HPDE6-E6E7 (cell line): ENCODE measurements at regions not wholly inside any gene's neighbourhood (a gene's known extent, or its start where the extent isn't known, plus 50 kb on each side); places are given as distances from the start of the nearest gene placed in this dataset.
"Not testable (repeated sequence)": the region's sequence is repeated elsewhere in the genome, so short reads cannot be mapped to it uniquely, and the experiment has no call there.

Experiments
- DNase-seq: peaks from one replicate; pipeline ENCODE4 v3.0.0; 2011; ENCODE audit warnings: missing footprints; ENCODE audit errors: extremely low spot score

DNA sequence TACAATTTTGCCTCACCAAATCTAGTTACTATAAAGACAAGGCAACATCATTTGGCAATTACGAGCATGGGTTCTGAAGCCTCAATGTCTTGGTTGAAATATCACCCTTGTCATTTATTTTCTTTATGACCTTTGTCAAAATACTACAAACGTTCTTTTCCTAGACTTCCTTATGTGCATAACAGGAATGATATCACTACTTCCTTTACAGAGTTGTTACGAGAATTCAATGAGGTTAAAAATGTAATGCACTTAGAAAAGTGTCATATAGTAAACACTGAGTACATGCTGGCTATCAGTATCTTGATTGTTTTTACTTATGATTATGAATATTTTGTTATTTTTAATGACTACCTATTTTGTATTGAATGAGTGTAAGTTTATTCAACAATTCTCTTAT lies 640.9 kb upstream of the CCNG1 start:
- no peak for DNase-seq

DNA sequence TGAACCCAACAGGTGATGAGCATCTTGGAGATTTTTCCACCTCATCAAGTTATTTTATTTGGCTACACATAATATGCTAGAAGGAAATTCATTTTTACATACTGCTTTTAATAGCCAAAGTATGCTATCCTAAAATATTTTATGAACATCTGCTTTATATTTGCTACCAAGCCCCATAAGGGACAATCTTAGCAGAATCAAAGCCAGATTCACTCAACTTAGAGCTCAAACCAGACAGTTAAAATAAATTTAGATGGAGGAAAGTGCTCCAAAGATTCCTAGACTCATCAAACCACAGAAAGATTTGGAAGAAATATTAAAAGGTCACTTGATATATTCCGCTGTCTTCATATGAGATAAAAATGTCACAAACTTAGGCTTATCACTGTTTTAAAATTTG lies 637.1 kb upstream of the CCNG1 start:
- no peak for DNase-seq

DNA sequence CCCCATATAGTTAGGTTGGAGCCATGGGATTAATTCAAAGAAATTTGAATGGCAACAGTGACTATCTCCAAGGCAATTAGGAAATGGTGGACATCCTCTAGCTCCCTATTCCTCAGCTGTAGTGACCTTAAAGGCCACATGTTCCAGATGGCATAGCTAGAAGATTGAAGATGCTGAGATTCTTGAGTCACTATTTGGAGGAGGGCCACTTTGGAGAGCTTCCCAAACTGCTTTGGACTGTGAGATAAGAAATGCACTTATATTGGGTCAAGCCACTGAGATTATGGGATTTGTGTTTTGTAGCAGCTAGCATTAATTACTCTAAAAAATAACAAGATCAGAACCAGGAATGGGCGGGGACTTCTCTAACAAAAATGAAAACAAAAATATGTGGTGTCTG lies 636.2 kb upstream of the CCNG1 start:
- no peak for DNase-seq

DNA sequence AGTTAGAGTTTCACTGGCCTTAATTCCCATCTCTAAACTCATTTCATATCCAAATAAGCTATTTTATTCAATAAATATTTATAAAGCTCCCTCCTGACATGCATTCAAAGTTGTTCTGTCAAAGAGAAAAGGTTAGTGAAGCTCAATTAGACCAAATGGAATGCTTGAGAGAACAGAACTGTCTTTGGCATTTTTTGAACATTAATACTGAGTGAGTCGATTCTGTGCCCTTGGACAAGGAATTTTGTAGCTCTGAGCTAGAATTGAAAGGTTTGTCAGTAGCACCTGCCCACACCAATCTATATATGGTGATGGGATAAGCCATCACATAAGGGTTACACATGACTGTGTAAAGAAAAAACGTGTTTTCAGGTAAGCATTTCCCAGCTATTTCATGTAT lies 631.2 kb upstream of the CCNG1 start:
- no peak for DNase-seq

DNA sequence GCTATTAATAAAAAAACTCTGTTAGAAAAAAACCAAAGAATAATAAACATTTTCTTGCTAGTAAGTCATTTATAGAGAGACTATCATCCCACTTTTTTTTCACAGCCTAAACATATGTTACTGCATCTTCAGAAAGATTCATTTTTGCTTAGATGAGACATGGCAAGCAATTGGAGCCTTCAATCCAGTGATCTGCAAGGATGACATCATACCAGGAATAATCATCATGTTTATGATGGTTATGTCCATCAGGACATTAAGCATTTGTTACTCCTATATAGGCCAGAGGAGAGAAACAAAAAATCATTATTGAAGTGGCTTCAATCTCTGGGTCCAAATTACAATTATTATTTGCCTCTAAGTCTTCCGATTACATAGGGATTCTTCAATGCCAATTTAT lies 626.3 kb upstream of the CCNG1 start:
- no peak for DNase-seq

DNA sequence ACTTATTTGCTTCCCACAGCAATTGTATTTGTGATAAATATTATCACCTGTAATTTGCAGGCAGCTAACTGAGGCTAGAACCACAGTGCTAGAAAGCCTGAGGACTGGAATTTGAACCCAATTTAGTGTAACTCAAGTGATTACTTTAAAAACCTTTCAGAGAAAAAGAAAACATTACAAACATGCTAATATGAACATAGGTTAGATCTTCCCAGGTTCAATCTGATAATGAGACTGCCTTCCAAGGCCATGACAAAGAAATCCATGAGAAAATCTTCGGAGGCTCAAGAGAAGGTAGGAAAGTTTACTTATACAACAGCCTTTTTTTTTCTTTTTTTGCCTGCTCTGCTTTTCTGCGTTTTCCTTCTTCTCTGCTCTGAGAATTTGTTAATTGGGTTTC lies 620.6 kb upstream of the CCNG1 start:
- no peak for DNase-seq

DNA sequence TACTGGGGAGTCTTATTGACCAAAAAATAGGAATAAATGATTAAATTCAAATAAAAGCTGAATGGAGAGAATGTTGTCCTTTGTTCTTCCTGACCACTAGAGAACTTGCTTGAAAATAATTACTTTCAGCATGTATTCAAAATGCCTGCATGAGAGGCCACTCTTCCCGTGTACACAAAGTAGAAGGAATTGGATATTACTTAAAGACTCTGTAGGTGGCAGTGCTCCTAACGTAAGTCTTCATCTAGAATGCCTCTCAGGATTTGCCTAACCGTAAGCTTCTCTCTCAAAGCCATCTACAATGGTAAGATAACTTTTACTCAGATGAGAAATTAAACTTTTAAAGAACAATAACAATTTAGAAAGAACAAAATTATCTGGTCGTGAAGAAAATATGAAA lies 620.0 kb upstream of the CCNG1 start:
- no peak for DNase-seq

DNA sequence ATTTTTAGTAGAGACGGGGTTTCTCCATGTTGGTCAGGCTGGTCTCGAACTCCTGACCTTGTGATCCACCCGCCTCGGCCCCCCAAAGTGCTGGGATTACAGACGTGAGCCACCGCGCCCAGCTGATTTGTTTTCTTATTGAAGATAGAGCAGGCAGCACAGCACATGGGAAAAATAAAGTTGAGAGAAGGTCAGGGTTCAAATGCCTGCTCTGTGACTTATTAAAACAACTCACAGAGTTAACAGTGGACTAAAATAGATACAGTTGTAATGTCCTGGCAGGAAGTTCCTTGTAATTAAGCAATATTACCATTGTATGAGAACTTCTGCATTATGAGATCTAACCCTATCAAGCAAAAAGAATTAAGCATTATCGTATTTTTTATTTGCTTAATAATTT lies 615.7 kb upstream of the CCNG1 start:
- not testable (repeated sequence) for DNase-seq

DNA sequence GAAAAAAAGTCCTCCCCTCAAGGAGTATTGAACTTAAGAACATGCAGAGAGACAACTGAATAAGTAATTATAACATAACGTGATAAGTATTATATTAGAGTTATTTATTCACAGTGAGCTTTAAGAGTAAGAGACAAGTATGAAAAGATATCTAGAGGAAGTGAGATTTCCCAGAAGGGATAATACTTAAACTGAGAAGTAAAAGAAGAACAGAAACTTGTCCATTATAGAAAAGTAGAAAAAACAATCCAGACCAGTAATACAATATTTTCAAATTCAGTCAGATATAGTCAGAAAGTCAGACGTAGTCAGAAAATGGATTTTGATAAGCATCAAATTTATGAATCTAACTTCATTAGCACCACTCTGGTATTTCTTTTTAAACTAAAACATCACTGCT lies 613.0 kb upstream of the CCNG1 start:
- no peak for DNase-seq

DNA sequence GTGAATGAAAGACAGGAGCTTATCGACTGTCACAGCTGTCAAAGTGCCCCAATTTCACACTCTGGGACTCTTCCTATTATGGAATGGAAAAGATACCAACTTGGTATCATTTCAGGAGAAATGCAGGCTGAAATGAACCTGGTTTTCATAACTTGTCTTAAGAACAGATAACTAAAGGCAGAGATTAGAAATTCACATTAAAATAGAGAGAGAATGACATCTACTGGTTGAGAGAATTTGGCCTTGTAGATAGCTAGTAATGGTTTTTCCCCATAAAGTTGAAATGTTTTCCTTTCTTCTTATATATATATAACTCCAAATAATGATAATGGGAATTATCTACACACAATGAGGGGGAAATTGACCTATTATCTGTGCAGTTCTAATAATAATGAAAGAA lies 600.2 kb upstream of the CCNG1 start:
- no peak for DNase-seq

DNA sequence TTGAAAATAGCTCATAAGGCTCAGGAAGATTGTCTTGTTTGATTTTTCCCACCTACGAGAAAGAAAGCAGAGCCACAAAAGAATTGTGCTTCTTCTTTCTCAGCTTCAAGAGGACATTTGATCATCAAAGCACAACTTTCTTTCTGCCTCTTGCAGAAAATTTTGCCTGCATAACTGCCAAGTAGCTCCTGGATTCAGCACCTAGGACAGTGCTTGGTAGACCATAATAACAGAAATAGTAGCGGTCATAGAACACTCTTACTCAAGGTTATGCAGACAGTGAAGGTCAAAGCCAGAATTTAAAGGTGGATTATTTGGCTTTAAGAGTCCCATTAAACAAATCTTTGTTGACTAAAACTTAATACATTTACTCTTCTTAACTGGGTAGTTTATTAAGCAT lies 594.7 kb upstream of the CCNG1 start:
- no peak for DNase-seq

DNA sequence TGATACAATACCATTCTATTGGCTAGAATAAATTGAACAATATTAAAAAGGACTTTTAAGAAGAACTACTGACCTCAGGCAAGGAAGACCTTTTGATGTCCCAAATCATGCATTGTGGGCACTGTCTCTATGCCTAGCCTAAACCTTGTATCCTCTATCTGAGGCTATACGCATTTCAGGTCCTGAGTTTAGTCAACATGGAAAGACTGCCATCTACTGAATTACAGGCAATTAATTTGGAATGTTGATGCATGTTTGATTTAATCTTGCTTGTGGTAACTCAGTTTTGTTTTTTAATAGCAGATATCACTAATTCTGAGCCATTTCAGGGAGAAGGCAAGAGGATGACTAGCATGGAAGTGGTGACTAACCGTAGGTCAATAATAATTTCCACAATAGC lies 585.3 kb upstream of the CCNG1 start:
- no peak for DNase-seq

DNA sequence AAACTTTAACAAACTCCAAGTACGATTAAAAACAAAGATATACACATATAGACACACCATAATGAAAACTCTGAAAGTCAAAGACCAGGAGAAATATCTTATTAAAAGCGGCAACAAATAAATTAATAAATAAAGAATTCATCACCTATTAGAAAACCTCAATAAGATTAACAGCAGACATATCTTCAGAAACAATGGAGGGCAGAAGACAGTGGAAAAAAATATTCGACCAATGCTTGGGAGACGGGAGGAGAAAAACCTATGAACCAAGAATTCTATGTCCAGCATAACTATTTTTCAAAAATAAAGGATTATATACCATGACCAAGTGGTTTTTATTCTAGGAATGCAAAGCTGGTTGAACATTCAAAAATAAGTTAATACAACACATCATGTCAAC lies 578.6 kb upstream of the CCNG1 start:
- no peak for DNase-seq

DNA sequence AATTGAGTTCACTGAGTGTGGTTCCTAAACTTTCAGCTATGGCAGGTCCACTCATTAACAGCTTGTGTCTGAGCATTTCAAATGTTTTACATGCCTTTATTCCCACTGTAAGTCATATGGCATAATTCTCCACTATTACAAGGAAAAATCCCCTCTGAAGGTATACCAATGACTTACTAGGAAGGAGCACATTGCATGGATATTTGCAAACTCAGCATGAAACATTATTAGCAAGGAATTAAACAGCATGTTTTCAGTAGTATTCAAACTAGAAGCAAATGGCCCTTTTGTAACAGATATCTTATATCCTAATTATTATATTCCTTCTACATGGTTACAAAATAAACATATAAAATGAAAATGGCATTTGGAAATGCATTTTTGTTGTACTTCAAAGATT lies 566.4 kb upstream of the CCNG1 start:
- DNase-seq = no peak

DNA sequence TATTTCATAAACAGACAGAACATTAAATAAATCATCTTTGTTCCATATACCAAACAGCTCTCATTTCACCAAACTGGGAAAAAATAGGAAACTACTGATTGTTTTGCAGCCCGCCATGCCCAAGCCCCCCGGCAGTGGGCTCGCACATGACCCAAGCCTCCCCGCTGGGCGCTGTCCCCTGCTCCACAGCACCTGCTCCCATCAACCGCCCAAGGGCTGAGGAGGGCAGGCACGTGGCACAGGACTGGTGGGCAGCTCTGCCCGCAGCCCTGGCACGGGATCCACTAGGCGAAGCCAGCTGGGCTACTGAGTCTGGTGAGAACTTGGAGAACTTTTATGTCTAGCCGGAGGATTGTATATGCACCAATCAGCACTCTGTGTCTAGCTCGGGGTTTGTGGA lies 554.8 kb upstream of the CCNG1 start:
- DNase-seq = no peak

DNA sequence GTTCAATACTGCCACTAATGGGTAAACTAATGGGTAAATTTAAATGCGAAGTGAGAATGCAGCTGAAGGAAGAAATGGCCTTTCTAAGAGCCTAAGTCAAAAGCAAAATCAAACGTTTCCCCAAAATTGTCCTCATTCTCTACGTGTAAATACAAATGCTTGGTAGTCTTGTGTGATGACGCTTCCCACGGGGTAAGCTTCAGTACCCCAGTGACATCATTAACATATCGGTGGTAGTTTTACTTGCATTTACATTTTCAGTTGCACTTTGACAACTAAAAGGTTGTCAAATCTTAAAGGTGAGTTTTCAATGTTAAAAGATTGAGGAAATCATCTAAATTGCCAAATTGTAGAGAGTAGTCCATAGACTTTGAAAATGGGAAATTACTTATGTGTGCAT lies 550.7 kb upstream of the CCNG1 start:
- DNase-seq = no peak

DNA sequence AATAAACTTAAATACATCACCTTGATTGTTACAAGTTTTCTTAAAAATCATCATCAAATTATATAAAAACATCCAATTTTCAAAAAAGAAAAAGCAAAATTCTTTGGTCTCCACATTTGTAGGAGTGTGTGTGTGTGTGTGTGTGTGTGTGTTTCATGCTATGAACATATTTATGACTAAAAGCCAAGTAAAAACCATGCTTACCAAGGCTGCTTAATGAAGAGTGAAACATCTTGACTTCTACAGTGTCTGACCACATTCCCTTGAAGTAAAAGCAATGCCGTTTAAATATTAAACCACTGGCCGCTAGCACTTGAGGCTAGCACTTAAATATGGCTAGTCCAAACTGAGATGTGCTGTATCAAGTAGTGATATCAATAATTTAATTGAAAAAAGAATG lies 549.1 kb upstream of the CCNG1 start:
- no peak for DNase-seq

DNA sequence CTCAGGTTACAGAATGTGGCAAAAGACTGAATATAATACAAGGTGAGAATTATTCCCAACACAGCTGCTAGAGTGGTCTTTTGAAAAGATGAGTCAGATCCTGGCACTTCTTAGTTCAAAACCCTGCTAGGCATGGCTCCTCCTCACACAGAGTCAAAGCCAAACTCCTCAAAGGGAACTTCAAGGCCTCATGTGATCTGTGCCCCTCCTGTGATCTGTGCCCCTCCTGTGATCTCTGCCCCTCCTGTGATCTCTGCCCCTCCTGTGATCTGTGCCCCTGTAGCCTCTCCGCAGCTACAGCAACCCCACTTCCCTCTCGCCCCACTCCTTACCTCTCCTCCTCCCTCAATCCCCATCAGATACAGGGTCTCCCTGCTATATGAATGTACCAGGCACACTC lies 525.5 kb upstream of the CCNG1 start:
- DNase-seq = no peak

DNA sequence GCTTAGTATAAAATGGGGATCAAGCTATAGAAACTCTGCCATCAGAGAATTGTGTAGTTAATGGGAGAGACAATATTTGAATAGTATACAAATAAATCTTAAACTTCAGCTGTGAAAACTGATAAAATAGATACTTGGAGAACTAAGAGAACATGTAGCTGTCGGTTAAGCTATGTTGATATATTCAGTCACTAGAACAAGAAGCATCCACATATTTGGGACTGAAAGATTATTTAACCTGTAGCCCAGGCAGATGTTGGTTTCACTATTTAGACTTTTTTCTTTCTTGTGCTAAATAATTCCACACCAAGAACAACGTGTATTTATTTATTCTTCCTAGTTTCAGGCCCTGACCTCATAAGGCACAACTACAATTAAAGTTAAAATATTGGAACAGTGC lies 521.0 kb upstream of the CCNG1 start:
- no peak for DNase-seq

DNA sequence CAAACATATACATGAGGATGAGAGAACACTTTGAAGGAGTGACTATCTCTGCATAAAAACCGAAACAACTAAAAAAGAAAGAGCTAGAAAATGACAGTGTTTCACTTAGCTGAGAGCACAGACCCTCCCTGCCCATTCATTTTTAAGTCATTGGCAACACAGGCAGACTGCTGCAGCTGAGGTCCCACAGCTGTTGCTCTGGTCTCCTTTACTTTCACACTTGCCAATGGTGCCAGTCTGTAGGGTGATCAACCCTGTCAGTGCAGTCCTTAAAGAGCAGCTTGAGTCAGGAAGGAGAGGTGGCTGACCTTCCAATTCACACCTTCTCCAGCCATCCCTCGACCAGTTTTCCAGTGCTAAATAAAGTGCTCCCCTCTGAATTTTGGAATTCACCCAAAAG lies 508.3 kb upstream of the CCNG1 start:
- DNase-seq = no peak

DNA sequence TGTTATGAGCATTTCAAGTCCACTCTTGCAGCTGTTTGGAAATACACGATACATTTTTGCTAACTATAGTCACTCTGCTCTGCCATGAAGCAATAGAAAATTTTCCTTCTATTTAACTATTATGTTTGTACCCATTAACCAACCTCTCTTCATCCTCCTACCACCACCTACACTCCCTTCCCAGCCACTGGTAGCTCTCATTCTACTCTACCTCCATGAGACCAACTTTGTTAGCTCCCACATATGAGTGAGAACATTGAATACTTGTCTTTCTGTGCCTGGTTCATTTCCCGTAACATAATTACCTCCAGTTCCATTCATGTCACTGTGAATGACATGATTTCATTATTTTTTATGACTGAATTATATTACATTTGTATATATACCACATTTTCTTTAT lies 505.9 kb upstream of the CCNG1 start:
- DNase-seq = no peak

DNA sequence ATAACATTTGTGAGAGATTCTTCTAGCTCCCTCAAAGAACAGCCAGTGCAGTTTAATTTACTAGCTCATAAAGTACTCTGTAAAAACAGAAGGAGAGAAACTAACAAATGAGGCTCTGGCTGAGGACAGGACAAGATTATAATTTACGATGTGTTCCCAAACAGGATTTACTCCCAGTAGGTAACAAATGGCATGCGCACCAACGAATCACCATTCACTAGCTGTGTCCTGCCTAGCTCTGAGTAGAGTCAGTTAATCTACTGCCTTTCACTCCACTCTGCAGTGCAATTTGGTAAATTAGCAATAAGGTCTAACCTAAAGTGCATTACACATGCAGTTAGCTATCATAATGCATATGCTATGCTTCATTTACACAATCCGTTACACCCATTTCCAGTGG lies 497.4 kb upstream of the CCNG1 start:
- DNase-seq = no peak

DNA sequence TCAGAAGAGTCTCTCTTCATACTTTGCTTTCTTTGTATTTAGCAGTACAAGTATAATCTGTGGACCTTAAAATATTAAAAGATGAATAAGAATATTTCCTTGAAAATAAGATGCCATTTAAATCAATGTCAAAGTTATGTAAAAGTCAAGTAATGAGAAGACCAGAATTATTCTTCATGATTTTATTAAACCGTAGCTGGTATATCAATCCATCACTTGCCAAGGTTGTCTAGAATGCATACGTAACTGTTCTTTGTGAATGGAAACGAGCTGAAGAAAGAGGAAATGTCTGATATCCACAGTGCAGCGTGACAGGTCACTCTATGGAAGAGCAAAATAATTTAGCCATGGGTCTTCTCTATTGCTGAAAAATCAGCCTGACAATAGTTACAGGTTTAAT lies 488.7 kb upstream of the CCNG1 start:
- no peak for DNase-seq

DNA sequence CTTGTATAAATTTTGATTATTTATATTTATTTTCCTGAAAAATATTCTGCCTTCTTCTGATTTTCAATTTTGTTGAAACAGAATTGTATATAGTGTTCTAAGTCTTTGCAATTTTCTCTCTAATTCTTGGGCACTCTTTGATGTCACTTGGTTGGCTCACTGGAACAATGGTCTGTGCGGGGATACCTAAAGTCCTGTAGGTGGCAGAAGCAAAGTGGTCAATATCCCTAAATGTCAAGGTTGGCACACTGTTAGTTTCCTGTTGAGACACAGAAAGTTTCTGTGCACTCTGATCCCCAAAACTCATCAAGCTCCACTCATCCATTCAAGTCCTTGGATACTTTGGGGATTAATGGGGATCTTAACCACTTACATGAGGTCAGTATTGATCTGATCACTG lies 480.8 kb upstream of the CCNG1 start:
- no peak for DNase-seq

DNA sequence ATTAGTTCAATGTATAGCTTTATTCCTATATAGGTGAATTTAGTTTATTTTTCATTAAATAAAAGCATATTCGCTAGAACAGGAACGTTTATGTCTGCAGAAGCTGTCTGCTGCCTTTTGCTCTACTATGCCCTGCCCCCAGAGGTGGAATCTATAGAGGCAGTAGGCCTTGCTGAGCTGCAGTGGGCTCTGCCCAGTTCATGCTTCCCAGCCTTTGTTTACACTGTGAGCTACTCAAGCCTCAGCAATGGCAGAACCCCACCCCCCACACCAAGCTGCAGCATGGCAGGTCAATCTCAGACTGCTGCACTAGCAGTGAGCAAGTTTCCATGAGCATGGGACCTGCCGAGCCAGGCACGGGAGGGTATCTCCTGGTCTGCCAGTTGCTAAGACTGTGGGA lies 473.3 kb upstream of the CCNG1 start:
- not testable (repeated sequence) for DNase-seq
